ENCODE measurements at regions not wholly inside any gene's neighbourhood (a gene's known extent, or its start where the extent isn't known, plus 50 kb on each side); places are given as distances from the start of the nearest gene placed in this dataset.
"Not testable (repeated sequence)": the region's sequence is repeated elsewhere in the genome, so short reads cannot be mapped to it uniquely, and the experiment has no call there.

DNA sequence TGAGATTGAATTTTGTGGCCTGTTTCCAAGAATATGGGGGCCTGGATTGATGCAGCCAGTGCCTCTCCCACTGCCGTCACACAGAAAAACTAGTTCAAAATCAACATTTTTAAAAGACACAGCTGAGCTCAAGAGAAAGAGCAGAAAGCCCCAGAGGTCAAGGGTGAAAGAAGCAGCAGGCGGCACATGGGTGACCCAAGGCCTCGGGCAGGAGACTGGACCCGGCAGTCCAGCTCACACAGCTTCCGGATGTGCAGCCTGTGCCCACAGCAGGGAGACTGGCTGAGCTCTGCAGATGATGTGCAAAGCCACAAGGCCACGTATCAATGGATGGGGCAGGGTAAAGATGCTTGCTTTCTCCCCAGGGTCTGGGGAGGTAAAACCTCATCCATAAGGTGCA lies 50.4 kb upstream of the RNF32 start:
- no peak for DNase-seq

GRCh38 chr7:156589808-156590207 lies 50.8 kb upstream of the RNF32 start:
- no peak for DNase-seq

DNA sequence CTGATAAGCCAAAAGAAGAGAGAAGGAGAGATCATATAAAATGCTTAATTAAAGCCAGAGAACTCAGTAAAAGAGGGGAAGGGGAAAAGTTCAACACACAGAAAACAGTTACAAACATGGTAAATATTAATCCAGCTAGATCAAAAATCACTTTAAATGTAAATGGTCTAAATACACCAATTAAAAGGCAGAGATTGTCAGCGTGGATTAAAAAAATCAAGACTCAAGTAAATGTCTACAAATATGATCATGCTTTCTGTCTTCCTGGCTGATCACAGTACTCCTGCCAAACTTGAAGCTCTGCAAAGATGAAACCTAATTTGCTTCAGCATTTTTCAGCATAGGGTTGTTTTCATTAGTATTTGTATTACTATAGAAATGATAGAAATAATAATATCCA lies 54.6 kb upstream of the RNF32 start:
- no peak for DNase-seq

- DNase-seq, result no peak
Observed at GRCh38 chr7:156585025-156585648, 55.4 kb upstream of the RNF32 start.

GRCh38 chr7:156582591-156583123 lies 57.9 kb upstream of the RNF32 start:
- DNase-seq, result no peak

- DNase-seq, result no peak
Observed at GRCh38 chr7:156580036-156580435, 60.5 kb upstream of the RNF32 start.

DNA sequence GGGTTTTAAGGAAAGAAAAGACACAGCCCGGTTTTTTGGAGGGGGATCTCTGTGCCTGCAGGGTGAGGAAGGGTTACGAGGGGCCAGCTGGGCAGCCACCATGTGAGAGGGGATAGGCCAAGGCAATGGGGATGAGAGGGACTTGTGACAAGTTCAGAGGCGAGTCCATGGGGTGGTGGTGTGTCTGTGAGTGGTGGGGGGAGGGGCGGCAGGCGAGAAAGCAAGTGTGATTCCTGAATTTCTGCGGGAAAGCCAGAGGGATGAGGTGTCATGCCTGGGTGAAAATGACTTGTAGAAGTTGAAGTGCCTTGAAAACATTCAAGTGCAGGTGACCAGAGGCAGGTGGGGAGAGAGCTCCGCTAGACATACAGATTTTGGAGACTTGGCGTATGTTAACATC lies 61.0 kb upstream of the RNF32 start:
- DNase-seq, result no peak

DNA sequence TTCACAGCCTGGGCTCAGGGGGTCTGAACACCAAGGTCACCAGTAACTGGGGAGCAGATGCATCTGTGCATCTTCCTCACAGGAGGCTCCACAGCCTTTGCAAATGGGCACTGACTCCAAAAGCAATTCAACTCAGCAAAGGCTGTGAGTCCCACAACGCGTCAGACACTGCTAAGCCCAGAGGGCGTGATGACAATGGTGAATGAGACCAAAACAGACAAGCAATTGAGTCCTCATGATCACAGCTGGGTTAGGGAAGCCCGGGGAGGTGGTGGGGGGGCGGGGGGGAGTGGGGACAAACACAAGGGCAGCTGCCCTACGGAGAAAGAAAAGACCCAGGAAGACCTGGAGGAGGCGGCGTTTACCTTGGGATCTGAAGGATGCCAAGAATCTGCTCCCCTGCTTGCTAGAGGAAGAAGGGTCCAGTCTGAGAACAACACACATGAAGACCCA lies 61.6 kb upstream of the RNF32 start:
- no peak for DNase-seq

DNA sequence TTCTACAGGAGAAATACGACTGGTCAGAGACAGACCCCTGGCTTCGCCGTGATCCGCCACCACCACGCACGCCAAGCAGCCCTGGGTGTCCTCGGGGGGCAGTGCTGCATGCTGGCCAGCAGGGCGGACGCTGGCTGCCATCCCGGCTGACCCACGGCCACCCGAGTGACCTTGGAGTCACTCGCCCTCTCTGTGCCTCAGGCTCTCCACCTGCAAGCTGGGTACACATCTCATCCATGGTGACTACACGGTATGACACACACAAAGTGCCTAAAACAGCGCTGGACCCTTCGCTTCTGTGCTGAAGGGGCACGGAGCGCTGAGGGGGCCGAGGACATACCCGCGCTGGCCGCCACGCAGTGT lies 62.0 kb upstream of the RNF32 start:
- no peak for DNase-seq

DNA sequence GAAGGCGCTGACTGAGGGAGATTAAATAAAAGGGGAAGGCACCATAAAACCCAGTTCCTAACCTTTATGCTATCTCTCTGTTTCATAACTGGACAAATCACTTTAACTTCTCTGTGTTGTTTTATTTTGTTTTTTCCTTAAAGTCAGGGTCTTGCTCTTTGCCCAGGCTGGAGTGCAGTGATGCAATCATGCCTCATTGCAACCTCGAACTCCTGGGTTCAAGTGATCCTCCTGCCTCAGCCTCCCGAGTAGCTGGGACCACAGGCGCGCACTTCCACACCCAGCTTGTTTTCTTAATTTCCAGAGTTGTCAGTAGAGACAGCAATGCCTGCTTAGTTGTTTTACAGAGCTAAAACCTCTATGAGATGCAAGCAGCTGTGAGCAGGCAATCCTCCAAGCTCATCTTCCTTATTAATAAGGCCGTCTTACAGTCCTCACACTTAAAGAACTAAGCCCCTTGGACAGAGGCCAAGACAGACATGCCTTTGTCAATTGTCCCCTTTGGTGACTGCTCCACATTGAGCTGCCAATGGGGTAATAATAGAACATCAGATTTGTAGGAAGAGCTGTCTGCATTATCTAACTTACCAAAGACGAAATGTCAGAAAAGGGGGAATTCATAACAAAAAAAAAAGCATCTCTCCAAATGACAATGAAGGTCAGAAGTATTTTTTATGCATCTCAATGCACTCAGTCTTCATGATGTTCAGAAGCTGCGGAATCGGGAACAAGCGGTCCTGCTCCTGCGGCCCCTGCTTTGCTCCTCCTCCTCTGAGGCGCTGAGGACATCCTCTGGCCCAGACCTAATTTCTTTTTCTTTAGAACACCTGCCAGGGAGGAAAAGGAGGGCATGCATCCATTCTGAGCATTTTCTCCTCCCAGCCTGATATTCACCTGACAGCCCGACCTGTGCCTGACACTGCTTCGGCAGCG lies 62.7 kb upstream of the RNF32 start:
- no peak for DNase-seq

DNA sequence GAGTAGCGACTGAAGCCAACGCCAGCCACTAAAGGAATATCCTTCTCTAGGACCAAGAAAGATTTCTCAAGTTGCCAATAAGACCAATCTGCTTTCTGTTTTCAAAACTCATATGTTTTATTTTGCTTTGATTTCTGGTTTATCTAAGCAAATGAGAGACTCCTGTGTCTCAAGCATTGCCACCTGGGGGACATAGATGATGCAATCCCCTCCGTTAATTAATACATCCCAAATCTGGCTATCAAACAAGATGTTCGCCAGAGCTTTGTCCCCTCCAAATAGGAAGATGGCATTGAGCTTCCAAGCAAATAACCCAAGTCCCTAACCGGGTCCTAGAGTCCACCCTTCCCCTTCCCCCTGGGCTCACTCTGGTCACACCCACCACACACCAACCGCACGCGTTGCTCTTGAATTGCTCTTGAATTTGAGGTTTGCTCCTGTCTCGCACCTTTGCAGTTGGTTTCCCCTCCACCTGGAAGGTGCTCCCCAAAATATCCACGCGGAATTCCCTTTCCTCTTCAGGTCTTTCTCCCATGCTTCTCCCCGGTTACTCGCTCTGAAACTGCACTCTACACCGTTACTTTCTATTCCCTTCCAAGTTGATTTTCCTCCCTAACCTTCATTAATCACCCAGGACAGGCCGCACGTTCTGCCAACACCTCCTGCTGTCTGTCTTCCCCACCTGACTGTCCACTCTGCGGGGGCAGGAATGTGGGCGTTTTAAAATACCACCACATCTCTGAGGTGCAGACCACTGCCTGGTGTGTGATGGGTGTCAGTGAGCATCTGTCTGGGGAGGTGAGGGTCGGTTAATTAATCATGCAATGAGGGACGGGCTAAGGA lies 64.1 kb upstream of the RNF32 start:
- DNase-seq, result no peak

DNA sequence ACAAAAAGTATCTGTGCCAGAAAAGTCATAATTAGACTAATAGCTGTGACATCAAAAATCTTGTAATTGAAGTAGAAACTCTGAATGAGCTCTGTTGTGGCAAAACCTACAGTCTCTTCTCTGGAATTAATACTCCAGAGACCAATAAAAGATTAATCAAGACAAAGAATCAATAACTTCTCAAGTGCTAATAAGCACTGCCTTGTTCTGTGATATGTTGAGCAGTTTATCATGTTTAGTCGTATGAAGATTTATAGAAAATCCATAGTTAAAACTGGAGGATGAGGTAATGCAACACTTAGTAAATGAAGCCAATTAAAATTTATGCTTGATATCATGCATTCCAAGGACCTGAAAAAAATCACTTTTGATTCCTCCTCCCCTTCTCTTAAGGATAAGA lies 72.3 kb upstream of the RNF32 start:
- DNase-seq, result no peak

GRCh38 chr7:156566812-156567549 lies 73.6 kb upstream of the RNF32 start:
- no peak for DNase-seq

- DNase-seq, result not testable (repeated sequence)
Observed at GRCh38 chr7:156565002-156565401, 75.6 kb upstream of the RNF32 start.

DNA sequence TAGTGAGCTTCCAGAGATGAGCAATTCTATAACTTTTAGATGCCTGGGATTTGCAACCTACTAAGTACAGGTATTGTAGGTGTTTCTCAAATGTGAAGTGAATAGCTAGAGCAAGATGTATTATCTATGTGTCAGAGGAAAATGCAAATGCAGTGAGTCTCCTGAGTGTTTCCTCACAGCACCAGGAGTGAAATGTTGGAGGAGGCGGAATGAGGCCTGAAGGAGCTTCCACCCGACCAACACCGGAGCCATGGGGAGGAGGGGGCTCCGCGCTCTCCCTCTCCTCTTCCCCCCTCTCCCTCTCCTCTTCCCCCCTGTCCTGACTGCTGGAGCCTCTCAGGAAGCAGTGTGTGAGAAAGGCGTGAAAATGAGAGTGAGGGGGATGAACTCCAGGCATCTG lies 79.9 kb upstream of the RNF32 start:
- no peak for DNase-seq

DNA sequence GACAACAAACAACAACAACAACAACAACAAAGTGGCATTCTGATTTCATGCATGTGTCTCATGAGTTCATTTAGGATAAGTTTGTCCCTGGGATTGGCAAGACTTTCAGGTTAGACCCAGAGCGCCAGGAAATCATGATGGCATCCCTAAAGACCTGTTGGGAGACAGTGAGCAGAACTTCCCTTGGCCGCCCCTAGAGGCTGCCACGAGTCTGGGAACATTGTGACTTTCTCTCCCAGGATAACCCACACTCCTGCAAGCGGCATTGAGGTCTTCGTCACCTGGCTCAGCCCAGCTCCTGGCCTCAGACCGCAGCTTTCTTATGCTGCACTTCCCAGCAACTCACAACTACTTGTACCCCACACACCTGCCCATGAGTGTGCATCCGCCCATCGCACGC lies 80.5 kb upstream of the RNF32 start:
- no peak for DNase-seq

DNA sequence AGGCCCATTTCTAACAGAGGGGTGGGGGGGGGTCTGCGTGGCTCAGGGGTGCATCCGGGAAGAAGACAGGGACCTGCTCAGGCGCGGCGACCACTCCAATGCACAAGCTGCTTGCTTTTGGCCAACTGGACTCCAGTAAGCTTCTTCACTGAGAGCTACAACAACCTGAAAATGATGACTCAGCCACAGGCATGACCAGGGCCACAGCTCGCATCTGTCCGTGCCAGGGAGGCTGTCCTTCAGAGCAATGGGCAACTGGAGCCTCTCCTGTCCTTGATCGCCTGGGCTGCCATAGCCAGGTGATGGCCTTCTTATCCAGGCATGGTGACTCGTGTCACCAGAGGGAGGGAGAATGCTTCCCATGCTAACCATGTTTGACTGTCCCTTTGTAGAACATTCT lies 81.6 kb upstream of the RNF32 start:
- no peak for DNase-seq

DNA sequence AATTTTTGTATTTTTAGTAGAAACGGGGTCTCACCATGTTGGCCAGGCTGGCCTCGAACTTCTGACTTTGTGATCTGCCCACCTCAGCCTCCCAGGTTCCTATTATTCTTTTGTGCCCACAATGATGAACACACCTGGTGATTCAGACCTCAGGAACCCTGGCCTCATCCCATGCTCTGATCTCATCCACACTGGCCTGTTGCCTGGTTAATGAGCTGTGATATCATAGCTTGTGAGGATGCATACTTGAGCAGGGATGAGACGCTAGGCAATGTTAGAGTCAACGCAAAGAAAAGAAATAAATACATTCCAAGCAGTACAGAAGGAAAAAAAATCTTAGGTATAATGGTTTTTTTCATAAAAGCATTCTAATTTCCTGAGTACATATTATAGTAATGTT lies 82.4 kb upstream of the RNF32 start:
- DNase-seq, result no peak

- DNase-seq, result no peak
Observed at GRCh38 chr7:156556083-156556482, 84.5 kb upstream of the RNF32 start.

DNA sequence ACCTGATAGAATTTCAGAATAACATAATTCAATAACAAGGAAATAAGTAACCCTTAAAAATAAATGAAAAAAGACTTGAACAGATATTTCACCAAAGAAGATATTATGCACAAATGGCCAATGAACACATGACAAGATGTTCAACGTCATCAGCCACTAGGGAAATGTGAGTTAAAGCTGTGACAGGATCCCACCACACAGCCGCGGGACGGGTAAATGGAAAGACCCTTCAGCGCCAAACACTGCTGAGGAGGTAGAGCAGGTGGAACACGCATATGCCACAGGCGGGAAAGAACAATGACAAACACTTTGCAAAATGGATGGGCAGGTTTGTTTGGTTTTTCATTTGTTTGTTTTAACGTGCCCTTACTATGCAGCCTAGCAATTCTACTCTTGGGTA lies 86.1 kb upstream of the RNF32 start:
- no peak for DNase-seq

DNA sequence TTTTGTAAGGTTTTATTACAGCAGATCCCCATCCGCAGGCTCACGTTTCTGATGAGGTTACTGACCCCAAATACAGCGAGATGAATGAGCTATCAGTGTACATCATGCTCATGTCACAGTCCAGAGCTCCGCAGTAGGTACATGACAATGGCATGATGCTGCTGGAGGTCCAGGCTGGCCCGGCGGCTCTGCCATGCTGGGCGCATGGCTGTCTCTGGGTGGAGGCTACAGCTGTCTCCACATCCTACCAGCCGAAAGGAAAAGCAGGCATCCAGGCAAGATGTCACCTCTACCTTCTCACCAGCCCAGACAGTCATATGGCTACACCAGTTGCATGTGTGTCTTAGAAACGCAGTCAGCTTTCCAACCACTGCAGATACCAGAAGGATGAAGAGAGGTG lies 90.9 kb upstream of the RNF32 start:
- no peak for DNase-seq

- DNase-seq, result no peak
Observed at GRCh38 chr7:156547884-156548561, 92.6 kb upstream of the RNF32 start.

All from NCI-H1436 treated with DMSO at 0.1 percent for 48 hours (cell line).